Cerebellar cortex (tissue), 1 donor: ENCODE measurements at regions not wholly inside any gene's neighbourhood (a gene's known extent, or its start where the extent isn't known, plus 50 kb on each side); places are given as distances from the start of the nearest gene placed in this dataset.
"Not testable (repeated sequence)": the region's sequence is repeated elsewhere in the genome, so short reads cannot be mapped to it uniquely, and the experiment has no call there.

Source experiments
- DNase-seq: peaks from one replicate; pipeline ENCODE4 v3.0.0-alpha.2; 2015; ENCODE audit warnings: low spot score

DNA sequence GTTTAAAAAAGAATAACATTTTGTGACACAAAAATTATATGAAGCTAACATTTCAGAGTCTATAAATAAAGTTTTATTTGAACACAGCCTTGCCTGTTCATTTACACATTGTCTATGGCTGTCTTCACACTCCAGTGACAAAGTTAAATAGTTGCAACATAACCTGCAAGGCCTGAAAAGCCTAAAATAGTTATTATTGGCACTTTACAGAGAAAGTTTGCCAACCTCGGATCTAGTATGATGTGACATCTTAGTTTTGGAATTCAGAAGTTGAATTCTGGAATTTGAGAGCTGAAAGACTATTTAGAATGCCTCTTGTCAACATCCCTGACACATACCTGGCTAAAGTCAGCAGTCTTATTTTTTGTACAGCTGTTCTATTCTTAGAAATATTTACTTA is 68.3 kb downstream of the DYRK2 start:
- no peak for DNase-seq

DNA sequence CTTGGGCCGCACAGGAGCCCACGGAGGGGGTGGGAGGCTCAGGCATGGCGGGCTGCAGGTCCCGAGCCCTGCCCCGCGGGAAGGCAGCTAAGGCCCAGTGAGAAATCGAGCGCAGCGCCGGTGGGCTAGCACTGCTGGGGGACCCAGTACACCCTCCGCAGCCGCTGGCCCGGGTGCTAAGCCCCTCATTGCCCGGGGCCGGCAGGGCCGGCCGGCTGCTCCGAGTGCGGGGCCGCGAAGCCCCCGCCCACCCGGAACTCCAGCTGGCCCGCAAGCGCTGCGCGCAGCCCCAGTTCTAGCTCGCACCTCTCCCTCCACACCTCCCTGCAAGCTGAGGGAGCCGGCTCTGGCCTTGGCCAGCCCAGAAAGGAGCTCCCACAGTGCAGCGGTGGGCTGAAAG is 70.8 kb downstream of the DYRK2 start:
- not testable (repeated sequence) for DNase-seq

DNA sequence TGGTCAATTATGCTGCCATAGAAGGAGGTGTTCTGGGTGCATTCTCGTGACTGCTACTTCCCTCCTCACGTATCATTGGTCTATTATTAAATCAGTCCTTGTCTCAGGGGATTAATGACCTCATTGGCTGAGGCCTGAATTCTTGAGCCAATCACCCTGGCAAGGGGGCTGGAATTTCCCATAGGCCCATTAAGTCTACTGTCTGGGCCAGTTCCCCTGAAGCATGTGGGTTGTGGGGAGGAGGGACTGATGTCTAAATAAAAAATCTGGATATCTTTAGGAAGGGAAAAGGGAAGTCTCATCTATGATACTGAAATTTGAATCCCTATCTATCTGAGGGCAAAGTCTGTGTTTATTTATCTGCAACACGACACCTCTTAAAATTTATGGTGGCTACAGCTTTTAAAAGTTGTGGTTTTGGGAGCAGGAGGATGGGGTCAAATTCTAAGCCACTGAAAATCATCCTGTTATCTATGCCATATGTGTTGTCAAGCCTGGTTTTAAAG is 71.9 kb downstream of the DYRK2 start:
- no peak for DNase-seq

DNA sequence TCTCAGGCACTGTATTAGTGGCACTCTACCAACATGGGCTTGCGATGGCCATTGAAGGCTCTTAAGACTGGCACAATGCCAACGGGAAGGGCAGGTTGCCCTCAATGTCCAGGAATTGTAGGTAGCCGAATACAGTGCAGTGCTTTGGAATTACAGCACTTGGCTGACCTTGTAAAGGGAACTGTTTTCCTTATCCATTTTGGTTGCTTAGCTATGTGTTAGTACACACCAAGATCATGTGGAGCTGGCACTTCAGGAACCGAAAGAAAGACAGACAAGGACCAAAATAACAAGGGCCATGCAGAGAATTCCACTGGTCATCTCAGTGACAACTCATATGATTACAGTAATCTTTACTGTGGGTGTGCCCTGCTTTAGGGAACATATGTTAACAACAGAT is 72.7 kb downstream of the DYRK2 start:
- no peak for DNase-seq

DNA sequence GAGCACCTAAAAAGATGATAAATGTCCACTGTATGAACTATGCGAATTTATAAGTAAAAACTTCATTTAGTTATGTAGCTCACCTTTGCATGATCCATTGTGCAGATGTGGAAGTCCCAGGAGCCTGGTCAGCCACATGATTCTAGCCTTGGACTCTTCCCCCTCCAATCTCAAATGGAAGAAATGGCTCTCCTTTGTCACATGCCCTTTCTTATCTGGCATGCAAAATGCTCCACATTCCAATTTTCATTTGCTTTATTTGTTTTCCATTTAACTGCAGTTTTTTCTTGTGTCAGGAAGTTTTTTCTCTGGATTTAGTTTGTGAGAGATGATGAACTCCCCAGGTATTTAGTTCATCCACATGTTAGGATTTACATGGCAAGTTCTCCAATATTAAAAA is 73.8 kb downstream of the DYRK2 start:
- no peak for DNase-seq

DNA sequence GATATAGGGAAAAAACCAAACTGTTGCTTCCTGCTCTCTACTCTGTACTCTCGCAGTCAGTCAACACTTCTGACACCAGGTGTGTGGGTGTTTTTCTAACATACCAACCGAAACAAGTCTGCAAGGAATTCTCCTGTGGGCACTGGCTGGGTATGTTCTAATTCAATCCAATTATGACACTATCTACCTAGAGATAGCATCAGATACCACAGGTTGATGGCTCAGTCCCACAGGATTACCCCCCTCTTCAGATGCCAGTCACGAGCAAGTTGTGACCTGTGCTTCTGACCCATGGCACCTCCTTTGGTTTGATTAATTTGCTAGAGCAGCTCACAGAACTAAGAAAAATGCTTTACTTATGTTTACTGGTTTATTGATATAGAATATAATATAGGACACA is 78.3 kb downstream of the DYRK2 start:
- DNase-seq: no peak

DNA sequence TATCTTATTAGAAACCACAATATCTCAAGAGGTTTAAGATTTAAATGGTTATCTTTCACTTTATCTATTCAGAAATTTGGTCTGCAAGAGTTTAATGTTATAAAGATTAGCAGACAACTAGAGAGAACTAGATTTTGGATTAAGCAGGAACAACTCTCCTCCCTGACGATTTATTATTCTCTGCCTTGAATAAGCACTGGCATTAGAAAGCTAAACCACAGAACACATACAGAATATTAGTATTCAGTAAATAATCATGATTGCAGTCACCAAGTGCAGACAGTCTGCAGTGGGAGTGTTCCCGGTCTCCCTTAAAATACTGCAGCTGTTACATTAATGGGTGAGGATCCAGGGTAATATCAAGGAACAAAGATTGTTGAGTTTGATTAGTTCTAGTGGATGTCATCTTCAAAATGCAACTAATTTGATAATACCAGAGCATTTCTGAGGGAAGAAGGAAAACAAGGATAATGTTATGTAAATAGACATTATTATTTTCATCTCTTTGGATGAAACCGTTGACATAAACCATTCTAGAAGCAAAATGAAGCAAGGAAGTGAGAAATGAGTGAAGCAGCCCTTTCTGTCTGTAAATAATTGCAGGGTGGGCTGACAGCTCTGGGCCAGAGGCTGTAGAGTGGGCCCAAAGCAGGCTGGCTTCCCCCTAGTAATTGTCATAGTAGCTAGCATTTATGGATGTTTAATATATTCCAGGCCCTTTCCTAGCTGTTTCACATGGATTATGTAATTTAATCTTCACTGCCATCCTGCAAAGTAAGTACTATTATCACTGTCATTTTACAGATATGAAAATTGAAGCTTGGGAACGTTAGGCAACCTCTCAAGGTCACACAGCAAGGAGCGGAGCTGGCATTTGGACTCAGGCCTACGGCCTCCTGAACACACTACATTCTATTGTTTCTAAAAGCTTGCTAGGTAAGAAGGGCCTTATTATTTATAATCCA is 79.4 kb downstream of the DYRK2 start:
- DNase-seq: no peak

DNA sequence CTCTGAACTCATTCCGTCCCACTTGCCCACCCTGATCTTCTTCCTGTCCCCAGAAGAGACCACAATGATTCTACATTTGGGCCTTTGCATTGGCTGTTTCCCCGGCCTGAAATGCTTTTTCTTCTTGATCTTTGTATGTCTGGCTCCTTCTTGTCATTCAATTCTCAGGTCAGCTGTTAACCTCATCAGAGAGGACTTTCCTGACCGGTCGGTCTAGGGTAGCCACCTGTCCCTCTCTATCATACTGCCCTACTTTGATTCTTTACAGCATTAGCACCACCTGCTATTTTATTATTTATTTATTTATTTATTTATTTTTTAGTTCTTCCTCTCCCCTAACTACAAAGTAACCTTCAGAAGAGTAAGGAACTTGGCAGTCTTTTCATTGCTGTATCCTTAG is 84.3 kb downstream of the DYRK2 start:
- no peak for DNase-seq

DNA sequence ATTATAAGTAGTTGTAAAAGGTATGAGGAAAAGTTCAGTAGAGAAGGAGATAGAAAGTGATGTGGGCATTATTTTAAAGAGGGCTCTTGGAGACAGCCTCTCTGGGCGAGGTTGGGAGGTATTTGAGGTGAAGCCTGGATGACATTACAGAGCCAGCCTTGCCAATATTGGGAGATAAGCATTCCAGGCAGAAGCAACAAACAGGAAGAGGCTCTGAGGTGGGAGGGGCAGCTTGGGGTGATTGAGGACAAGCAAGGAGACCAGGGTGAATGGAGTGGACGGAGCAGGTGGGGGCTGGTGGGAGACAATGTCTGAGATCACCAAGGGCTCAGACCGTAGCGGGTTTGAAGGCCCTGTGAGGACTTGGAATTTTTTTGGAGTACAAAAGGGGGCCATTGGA is 87.3 kb downstream of the DYRK2 start:
- DNase-seq: no peak

DNA sequence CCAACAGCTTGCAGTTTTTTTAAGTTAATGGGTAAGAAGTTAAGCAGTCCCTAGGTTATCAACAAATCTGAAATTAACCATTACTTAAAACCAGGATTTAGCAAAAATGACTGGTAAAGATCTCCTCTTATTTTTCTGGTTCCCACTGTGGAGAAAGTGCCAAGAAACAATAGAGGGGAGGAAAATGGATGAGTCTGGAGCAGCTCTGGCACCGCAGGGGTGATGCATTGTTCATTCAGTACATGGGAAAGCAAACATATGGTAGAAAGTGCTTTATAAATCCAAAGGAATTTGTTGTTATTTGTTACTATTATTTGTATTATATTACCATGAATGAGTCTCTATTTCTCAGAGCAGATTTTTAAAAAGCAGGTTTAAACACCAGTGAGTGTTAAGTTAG is 92.2 kb downstream of the DYRK2 start:
- DNase-seq: no peak

DNA sequence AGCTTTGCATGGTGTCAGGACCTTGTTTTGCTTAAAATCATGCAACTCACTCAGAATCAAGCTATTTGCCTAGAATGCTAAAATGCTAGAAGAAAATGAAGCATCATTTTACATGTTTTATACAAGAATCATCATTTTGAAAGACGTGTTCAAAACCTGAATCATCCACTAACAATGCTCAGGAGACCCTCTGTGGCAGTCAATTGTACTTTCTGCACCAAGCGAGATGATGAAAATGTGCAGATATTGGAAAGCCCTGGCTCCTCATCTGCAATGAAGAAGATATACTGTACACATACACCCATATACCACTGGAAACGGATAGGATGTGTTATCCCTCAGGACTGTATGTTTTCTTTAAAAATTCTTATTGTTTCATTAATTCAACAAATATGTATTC is 92.7 kb downstream of the DYRK2 start:
- no peak for DNase-seq

DNA sequence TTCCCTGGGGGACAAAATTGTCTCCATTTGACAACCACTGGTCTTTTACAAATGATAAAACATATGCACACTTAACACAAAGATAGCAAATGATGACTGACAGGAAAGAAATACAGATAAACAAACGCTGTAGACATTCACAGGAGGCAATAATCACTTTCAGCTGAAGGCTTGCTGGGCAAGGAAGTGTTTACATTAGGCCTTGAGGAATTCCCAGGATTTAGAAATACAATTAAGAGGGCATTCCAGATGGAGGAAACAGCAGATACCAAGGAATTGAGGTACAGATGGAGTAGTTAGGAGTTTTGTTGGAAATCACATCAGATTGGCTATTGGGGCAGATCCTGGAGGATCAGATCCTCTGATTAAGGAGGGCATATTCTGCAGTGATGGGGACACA is 93.9 kb downstream of the DYRK2 start:
- no peak for DNase-seq

DNA sequence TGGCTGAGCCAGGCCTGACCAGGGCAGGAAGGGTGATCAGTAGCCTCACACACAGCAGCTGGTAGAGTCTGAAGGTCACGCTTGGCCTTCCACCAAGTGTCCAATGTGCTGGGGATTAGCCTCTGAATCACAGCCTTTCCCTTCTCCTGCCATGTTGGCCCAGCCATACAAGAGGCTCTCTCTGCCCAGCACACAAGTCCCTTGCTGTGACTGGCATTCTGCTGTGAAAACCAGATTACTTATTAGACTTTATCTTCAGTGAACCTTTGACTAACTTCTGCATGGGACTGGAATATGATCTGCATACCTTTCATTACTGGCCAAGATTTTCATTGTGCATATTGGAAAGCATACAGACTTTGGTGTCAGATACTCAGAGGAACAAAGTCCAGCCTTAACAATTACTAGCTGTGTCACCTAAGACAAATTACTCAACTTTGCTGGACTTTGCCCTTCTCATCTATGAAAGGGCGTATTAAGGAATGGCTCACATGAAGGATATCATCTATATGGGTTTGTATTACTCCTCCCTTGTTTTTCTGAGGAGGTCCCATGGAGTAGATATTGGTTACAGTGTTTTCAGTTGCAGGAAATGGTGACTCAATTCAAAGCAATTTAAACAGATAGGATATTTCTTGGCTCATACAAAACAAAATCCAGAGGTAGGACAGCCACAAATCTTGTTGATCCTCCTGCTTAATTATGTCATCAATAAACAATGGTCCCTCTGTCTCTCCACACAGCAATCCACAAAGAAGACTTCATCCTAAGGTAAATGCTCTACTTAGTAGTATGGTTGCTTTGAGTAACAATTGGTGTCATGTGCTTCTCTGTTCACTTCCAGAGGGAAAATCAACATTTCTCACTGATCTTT is 99.6 kb downstream of the DYRK2 start:
- DNase-seq: no peak

DNA sequence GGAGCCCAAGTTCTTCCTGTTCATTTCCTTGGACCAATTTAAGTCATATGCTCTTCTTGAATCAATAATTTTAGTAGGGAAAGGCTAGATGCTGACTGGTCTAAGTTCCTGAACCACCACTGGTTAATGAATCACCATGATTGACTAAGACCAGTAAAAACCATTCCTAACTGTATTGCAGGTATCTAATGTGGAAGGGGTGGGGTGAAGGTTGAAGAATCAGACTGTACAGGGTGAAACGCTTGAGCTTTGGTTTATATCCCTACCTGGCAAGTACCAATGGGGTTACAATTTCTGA is 100.1 kb downstream of the DYRK2 start:
- no peak for DNase-seq

DNA sequence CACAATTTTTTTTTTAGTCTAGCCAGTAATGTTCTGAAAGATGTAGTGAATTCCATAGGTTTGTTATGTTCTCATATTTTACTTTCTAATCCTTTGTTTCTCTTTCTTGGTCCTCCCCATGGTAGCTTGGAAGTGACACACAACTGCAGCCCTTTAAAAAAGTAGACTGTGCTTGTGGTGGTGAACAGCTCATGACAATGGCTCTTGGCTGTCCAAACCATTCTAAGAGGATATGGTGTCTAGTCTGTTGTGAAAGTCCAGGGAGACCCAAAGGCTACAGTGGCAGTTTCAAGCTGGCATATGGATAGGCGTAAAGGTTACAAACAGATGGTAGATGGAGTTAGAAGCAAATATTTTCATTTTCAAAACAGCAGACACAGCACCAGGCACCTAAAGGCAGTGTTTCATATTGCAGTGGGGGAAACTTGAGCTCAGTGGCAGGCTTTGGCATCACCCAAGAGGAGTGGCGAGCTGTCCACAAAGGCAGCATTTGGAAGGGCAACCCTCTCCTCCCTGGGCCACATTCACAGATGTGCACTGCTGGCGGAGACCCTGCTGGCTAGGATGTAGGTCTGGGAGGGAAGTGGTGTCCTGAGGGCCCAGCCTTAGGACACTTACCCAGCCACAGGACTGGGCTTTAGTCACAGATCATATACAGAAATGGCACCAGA is 102.1 kb downstream of the DYRK2 start:
- no peak for DNase-seq

DNA sequence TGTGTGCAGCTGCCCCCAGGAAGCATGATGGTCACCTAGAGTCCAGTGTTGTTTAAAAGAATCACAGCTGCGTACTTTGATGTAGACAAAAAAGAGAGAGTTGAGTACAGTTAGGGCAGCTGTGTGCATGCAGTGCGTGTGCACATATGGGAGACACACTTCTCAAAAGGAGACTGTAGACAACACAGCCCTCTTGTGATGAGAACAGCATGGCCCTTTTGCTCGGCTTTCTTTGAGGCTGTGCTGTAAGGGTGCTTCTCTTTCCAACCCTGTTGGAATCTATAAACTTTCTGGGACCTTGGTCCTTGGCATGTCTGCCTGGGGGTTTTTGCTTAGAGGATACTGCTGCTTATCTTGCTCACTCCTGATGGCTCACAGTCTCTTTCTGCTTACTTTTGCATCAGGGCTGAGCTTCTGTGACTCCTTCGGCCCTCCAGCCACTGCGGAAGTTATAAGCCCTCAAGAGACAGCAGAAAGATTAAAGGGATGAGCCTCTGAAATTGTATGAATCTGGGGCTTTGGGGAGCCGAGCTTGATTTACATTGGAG is 102.9 kb downstream of the DYRK2 start:
- DNase-seq: no peak

DNA sequence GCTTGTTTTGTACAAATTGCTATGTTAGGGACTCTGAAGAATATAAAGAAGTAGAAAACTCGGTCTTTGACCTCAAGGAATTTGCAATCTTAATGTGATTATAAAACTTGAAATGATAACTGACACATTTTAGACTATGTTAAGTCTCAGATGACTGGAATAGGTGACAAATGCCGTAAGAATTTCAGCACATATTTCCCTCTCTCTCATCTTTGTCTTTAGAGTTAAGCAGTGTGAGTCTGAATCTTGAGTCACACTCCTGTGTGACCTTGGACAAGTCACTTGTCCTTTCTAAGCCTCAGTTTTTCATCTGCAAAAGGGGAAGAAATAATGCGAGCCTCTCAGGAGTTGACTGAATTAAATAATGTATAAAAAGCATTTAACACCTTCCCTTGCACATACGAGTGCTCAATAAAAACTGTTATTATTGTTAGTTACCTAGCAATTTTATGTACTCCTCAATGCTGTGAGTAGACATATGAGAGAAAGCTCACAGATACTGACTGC is 103.7 kb downstream of the DYRK2 start:
- no peak for DNase-seq

DNA sequence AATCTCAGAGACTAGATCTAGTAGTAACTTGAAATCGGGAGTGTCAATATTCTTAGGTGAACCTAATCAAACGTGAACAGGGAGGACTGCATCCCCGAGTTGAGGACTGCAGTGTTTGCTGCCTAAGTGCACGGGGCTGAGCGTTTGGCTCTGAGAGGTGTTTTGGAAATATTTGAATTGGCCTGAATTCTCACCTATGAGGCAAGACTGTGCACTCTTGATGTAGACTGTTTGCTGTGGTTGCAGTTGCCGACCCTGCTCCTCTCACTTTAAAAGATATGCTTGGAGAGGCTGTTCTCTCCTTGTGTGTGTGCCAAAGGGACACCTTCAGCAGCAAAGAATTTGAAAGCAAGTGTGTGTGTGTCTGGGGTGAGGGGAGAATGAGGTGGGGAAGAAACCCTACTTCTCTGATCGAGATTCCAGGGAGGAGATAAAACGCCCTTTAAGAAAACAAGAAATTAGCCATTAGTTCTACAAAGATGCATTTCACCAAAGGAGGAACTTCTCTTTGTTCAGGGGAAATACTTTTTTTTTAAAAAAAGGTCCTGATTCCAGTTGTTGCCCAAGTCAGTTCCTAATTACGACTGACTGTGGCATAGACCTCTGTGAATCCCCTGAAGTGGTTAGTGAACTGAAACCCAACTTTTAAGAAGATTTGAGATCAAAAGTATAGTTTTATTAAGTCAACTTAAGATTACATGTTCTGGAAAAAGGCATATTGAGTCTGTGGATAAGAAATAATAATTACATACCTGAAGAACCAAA is 106.6 kb downstream of the DYRK2 start:
- DNase-seq: no peak

DNA sequence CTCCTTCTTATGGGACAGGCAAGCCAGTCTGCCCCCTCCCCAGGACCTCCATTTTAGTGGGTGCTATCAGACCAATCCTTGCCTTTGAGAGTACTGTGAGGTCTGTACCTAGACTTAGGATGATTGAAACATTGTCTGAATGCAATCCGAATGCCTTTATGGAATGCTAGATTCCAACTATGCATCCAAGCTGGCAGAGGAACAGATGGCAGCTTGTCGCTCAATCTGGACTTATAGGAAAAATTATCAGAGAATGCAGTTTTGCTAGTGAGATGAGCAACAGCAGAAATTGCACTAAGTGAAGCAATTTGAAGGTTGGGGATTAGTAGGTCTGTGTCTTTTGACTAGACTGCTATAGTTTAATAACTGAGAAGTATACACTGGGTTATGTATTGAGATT is 109.1 kb downstream of the DYRK2 start:
- no peak for DNase-seq

DNA sequence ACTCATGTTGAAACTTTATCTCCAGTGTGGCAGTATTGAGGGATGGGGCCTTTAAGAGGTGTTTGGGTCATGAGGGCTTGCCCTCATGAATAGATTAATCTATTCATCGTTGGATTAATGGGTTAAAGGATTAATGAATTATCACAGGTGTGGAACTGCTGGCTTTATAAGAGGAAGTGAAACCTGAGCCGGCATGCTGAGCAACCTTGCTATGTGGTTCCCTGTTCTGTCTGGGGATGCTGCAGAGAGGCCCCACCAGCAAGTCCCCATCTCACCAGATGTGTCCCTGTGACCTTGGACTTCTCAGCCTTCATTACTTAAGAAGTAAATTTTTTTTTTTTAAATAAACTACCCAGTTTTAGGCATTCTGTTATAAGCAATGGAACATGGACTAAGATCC is 109.6 kb downstream of the DYRK2 start:
- DNase-seq: no peak

DNA sequence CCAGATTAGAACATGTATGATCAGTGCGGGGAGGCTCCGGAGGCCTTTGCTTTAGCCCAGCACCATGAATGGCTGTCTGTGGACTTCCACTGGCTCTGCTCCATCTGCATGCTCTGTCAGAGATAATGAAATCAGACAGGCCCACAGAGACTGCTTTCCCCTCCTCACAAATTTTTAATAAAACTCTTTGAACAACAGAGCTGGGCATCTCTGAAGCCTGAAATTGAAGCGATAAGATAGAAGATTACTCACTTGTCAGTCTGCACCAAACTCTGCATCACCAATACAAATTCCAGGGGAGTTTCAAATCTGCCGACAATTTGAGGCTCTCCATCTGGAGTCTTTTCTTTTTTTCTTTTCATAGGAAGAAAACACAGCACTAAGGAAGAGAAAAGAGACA is 110.0 kb downstream of the DYRK2 start:
- DNase-seq: no peak
